ENCODE measurements at regions not wholly inside any gene's neighbourhood (a gene's known extent, or its start where the extent isn't known, plus 50 kb on each side); places are given as distances from the start of the nearest gene placed in this dataset.

GRCh38 chr5:125180231-125180829 is 433.9 kb upstream of the ZNF608 start:
- TF ChIP-seq CTCF (IDR thresholded peaks at IDR 0.05), result no peak
- no peak for TF ChIP-seq POLR2A (IDR thresholded peaks at IDR 0.05)
